ENCODE measurements at regions not wholly inside any gene's neighbourhood (a gene's known extent, or its start where the extent isn't known, plus 50 kb on each side); places are given as distances from the start of the nearest gene placed in this dataset.

- intact Hi-C loops (cut with micrococcal nuclease; ENCODE audit: unreplicated experiment) (no loop called here), in situ Hi-C loops (cut with HindIII; ENCODE audit: extremely low pct_ligation_motif_present, low pct_unique_long_range_greater_than_20kb) (no loop called here)
- no peak overlapping the region for H3K4me3 ChIP-seq (replicated peaks in 1 of 3; ENCODE audit: insufficient read depth in 1 of 3, low read depth in 2 of 3, low read length in 3 of 3)
- DNase-seq (ENCODE audit: low spot score) (no peak), ATAC-seq (no peak), FAIRE-seq (no peak)
- TF ChIP-seq ZNF124 (CRISPR knock-in tag; IDR thresholded peaks at IDR 0.05): no peak
- no peak for TF ChIP-seq ZSCAN22 (CRISPR knock-in tag; IDR thresholded peaks at IDR 0.05)
- TF ChIP-seq SUZ12 (IDR thresholded peaks at IDR 0.05; ENCODE audit: low read depth, low read length): no peak
- TF ChIP-seq ZNF446 (CRISPR knock-in tag; IDR thresholded peaks at IDR 0.05): no peak
- TF ChIP-seq KIAA2018 (CRISPR knock-in tag; IDR thresholded peaks at IDR 0.05; ENCODE audit: borderline replicate concordance): no peak
- no peak for TF ChIP-seq CSRNP2 (CRISPR knock-in tag; conservative IDR thresholded peaks at IDR 0.05; ENCODE audit: low read depth)
- H3K79me2 ChIP-seq (ENCODE audit: insufficient read depth, low read length): no peaks in the 10 kb centered on the region
- H3K27me3 ChIP-seq (ENCODE audit: control insufficient read depth in 1 of 2, insufficient read depth in 2 of 2, low read length in 2 of 2): no peaks in the 10 kb centered on the region
- H3K4me2 ChIP-seq (ENCODE audit: low read depth, low read length): no peak overlapping the region
- peaks cover 4% of the 10 kb centered on the region; the same call in 1 of the 2 replicates for H3K9me3 ChIP-seq (ENCODE audit: low read length)
- no CpG with 5 or more reads among the region's 7 CpGs for WGBS (ENCODE audit: low lambda C conversion rate)
- BruUV-seq (replicated peaks): no TSS peak
- ChIA-PET POLR2A (no interaction called here), CTCF (ENCODE audit: low intra/inter-chr PET ratio, low total read pairs) (no interaction called here)
- H4K20me1 ChIP-seq (ENCODE audit: insufficient read depth, low read length): no peaks in the 10 kb centered on the region
- H3K36me3 ChIP-seq (replicated peaks in 1 of 2; ENCODE audit: control insufficient read depth in 1 of 2, insufficient read depth in 2 of 2, low read length in 2 of 2): no peaks in the 10 kb centered on the region
- H3K4me1 ChIP-seq (ENCODE audit: insufficient read depth, low read length): no peaks in the 10 kb centered on the region
- no peak overlapping the region for H3K27ac ChIP-seq (ENCODE audit: extremely low read length, insufficient read depth, low read length)
- no peak overlapping the region for H2AFZ ChIP-seq (ENCODE audit: low read length)
- no peak overlapping the region for H3K9ac ChIP-seq (ENCODE audit: insufficient read depth, low read depth, low read length)
These were observed 200.9 kb upstream of the ARHGEF9 start for GRCh38 chrX:63985906-63986305.

All from HepG2 (cell line).